Brain microvascular endothelial cell (primary cell): ENCODE measurements at regions not wholly inside any gene's neighbourhood (a gene's known extent, or its start where the extent isn't known, plus 50 kb on each side); places are given as distances from the start of the nearest gene placed in this dataset.

Source experiments
- DNase-seq: peaks from one replicate; pipeline ENCODE4 v3.0.0-alpha.2; 2020
- H3K27ac ChIP-seq: fragments of 250-450 bp; sonication (Bioruptor Pico); 2 replicates; pipeline ENCODE4 v1.5.1; 2020; ENCODE audit warnings: mild to moderate bottlenecking, moderate library complexity
- H3K27me3 ChIP-seq: fragments of 250-450 bp; sonication (Bioruptor Pico); replicated peaks from 2 replicates; pipeline ENCODE4 v1.5.1; 2020; ENCODE audit warnings: mild to moderate bottlenecking
- H3K36me3 ChIP-seq: fragments of 250-450 bp; sonication (Bioruptor Pico); replicated peaks from 2 replicates; pipeline ENCODE4 v1.5.1; 2020; ENCODE audit warnings: mild to moderate bottlenecking
- H3K4me3 ChIP-seq: 2 replicates; pipeline ENCODE4 v1.5.1; 2011; ENCODE audit warnings: low read depth, mild to moderate bottlenecking, control low read depth, low read length, moderate library complexity
- CTCF ChIP-seq: IDR thresholded peaks from 2 replicates; pipeline ENCODE4 v1.5.1; 2011; ENCODE audit warnings: low read depth, mild to moderate bottlenecking, moderate library complexity, low read length, control low read depth, inconsistent platforms; ENCODE audit errors: missing control alignments
- in situ Hi-C: cut with HindIII; loops from 2 replicates; pipeline ENCODE4 v1.10.0; 2017; ENCODE audit warnings: low sequenced_read_pairs, low pct_ligation_motif_present

DNA sequence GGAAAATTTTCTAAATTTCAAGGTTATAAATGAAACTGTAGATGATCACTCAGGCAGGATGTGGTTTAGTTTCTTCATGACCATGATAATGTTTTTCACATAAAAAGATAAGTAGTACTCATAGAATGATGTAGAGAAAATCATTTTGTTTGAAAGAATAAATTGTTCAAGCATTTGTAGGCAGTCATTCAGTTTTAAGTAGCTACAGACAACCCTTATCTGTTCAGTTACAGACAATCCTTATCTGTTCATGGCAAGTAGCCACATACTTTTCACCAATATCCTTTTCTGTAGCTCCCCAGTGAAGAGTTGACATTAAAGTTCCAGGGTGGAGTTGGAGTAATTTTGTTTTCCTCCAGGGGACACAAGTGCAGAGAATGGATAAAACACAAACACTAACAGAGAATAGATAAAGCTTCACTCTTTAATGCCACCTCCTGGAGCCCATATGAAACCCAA is 278.1 kb upstream of the TNC start:
- Histone ChIP-seq H3K36me3 (no peaks in the 10 kb centered on the region), H3K27me3 (no peaks in the 10 kb centered on the region), H3K4me3 (no peak overlapping the region), H3K27ac (peak overlapping the region; percentile 59)
- peak; percentile 28 for DNase-seq
- in situ Hi-C loops = no loop called here
- no peak for TF ChIP-seq CTCF

- no peak overlapping the region for H3K4me3 ChIP-seq
- in situ Hi-C loops = no loop called here
- H3K27me3 ChIP-seq = no peaks in the 10 kb centered on the region
- DNase-seq = no peak
- no peaks in the 10 kb centered on the region for H3K36me3 ChIP-seq
- no peak overlapping the region for H3K27ac ChIP-seq
- no peak for TF ChIP-seq CTCF
Observed at GRCh38 chr9:115397591-115398312, 279.8 kb upstream of the TNC start.

GRCh38 chr9:115398313-115398650 is 280.3 kb upstream of the TNC start:
- DNase-seq = no peak
- Histone ChIP-seq H3K36me3 (no peaks in the 10 kb centered on the region), H3K27ac (no peak overlapping the region), H3K4me3 (no peak overlapping the region), H3K27me3 (no peaks in the 10 kb centered on the region)
- TF ChIP-seq CTCF = no peak
- in situ Hi-C loops = no loop called here

DNA sequence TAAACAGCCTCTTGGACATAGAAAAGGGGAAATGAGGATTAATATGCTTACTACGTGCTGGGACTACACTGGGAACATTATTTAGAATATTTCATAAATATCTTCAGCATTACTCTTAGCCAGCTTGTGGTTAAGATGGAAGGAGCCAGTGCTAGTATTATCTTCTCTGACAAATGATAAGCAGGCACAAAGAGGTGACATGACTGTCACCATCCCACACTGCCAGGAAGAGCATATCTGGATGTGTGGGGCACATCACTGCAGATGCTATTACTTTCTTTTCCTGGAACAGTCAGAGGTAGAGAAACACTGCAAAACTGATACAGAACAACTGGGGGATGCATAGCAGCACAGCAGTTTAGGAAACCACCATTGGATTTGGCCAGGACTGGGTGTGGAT is 281.0 kb upstream of the TNC start:
- TF ChIP-seq CTCF = no peak
- Histone ChIP-seq H3K27me3 (no peaks in the 10 kb centered on the region), H3K36me3 (no peaks in the 10 kb centered on the region), H3K27ac (no peak overlapping the region), H3K4me3 (no peak overlapping the region)
- in situ Hi-C loops = no loop called here
- peak; percentile 18 for DNase-seq

DNA sequence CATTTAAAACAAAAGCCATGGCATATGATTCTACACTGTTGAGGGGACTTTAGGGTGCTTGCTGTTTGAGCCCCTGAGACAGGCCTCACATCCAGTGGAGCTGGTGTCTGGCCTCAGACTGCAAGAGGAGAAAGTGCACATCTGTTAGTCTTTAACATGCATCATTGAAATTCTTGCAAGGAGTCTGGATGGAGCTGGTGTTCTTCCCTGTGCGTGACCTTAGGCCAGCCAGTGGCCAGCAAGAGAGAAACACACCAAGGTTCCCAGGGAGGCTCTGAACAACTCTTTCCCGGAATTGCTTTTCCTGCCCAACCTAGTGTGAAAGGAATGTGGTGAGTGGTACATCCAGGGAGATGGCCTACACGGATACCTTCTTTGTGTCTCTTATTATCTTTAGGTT is 282.8 kb upstream of the TNC start:
- H3K36me3 ChIP-seq = no peaks in the 10 kb centered on the region
- H3K27ac ChIP-seq = no peak overlapping the region
- in situ Hi-C loops = no loop called here
- no peaks in the 10 kb centered on the region for H3K27me3 ChIP-seq
- no peak for TF ChIP-seq CTCF
- no peak overlapping the region for H3K4me3 ChIP-seq
- peak; percentile 25 for DNase-seq

- Histone ChIP-seq H3K36me3 (no peaks in the 10 kb centered on the region), H3K4me3 (no peak overlapping the region), H3K27ac (no peak overlapping the region), H3K27me3 (no peaks in the 10 kb centered on the region)
- in situ Hi-C loops = no loop called here
- no peak for TF ChIP-seq CTCF
- DNase-seq = no peak
Observed at GRCh38 chr9:115401756-115402327, 283.9 kb upstream of the TNC start.
